ENCODE measurements at regions not wholly inside any gene's neighbourhood (a gene's known extent, or its start where the extent isn't known, plus 50 kb on each side); places are given as distances from the start of the nearest gene placed in this dataset.

DNA sequence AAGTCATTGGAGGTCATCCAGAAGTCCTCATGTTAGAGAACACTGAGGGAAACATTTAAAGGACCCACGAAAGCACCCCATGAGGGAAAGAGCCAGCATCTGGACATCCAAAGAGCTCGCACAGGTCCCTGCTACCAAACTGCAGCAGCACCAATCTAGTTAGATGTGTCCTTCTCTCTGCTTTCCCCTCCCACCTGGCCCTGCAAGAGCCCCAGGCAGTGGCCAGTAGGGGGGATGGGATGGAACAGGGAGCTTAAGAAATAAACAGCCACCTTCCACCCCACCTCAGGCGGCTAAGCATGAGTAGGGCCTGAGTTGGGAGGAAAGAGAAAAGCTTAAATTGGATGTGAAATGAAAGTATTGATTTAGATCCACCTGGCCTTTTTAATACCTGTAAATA lies 175.9 kb upstream of the KCND3 start:
- TF ChIP-seq, protein P1, sequence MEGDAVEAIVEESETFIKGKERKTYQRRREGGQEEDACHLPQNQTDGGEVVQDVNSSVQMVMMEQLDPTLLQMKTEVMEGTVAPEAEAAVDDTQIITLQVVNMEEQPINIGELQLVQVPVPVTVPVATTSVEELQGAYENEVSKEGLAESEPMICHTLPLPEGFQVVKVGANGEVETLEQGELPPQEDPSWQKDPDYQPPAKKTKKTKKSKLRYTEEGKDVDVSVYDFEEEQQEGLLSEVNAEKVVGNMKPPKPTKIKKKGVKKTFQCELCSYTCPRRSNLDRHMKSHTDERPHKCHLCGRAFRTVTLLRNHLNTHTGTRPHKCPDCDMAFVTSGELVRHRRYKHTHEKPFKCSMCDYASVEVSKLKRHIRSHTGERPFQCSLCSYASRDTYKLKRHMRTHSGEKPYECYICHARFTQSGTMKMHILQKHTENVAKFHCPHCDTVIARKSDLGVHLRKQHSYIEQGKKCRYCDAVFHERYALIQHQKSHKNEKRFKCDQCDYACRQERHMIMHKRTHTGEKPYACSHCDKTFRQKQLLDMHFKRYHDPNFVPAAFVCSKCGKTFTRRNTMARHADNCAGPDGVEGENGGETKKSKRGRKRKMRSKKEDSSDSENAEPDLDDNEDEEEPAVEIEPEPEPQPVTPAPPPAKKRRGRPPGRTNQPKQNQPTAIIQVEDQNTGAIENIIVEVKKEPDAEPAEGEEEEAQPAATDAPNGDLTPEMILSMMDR (IDR thresholded peaks at IDR 0.05 in 4 of 5, conservative IDR thresholded peaks at IDR 0.05 in 1 of 5), result no peak
- no peak for TF ChIP-seq POLR2A (IDR thresholded peaks at IDR 0.05)
